ENCODE measurements at regions not wholly inside any gene's neighbourhood (a gene's known extent, or its start where the extent isn't known, plus 50 kb on each side); places are given as distances from the start of the nearest gene placed in this dataset.
"Not testable (repeated sequence)": the region's sequence is repeated elsewhere in the genome, so short reads cannot be mapped to it uniquely, and the experiment has no call there.

DNA sequence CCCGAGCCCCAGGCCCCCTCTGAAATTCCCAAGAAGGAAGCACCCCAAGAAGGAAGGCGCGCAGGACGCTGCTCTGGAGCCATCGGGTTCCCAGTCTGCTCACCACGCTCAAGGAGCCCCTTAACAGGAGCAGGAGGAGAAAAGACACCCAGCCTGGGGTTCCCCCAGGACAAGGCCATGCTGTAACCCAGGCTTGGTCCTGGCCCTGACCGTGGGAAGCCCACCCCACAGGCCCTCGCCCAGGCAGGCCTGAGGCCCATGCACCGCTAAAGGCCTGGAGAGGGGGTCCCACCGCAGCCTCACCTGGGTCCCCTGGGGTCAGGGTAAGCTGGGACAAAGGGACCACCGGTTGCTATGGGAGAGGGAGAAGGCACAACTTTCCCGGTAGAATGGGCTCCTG lies 309.3 kb downstream of the TP53TG3F start:
- TF ChIP-seq JUN (CRISPR knock-in tag; IDR thresholded peaks at IDR 0.05); CBFB (CRISPR knock-in tag; IDR thresholded peaks at IDR 0.05; ENCODE audit: low read depth); SMAD4 (CRISPR knock-in tag; IDR thresholded peaks at IDR 0.05); IRF2 (CRISPR knock-in tag; IDR thresholded peaks at IDR 0.05; ENCODE audit: borderline replicate concordance, low read depth); ESRRA (CRISPR knock-in tag; IDR thresholded peaks at IDR 0.05; ENCODE audit: borderline replicate concordance); GTF2I (CRISPR knock-in tag; conservative IDR thresholded peaks at IDR 0.05); ZNF232 (CRISPR knock-in tag; IDR thresholded peaks at IDR 0.05): not testable (repeated sequence)
- TF ChIP-seq, protein P1, sequence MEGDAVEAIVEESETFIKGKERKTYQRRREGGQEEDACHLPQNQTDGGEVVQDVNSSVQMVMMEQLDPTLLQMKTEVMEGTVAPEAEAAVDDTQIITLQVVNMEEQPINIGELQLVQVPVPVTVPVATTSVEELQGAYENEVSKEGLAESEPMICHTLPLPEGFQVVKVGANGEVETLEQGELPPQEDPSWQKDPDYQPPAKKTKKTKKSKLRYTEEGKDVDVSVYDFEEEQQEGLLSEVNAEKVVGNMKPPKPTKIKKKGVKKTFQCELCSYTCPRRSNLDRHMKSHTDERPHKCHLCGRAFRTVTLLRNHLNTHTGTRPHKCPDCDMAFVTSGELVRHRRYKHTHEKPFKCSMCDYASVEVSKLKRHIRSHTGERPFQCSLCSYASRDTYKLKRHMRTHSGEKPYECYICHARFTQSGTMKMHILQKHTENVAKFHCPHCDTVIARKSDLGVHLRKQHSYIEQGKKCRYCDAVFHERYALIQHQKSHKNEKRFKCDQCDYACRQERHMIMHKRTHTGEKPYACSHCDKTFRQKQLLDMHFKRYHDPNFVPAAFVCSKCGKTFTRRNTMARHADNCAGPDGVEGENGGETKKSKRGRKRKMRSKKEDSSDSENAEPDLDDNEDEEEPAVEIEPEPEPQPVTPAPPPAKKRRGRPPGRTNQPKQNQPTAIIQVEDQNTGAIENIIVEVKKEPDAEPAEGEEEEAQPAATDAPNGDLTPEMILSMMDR (IDR thresholded peaks at IDR 0.05) = not testable (repeated sequence)
- TF ChIP-seq, protein P2, sequence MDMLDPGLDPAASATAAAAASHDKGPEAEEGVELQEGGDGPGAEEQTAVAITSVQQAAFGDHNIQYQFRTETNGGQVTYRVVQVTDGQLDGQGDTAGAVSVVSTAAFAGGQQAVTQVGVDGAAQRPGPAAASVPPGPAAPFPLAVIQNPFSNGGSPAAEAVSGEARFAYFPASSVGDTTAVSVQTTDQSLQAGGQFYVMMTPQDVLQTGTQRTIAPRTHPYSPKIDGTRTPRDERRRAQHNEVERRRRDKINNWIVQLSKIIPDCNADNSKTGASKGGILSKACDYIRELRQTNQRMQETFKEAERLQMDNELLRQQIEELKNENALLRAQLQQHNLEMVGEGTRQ (CRISPR knock-in tag; IDR thresholded peaks at IDR 0.05) = not testable (repeated sequence)
- TF ChIP-seq, protein P3, sequence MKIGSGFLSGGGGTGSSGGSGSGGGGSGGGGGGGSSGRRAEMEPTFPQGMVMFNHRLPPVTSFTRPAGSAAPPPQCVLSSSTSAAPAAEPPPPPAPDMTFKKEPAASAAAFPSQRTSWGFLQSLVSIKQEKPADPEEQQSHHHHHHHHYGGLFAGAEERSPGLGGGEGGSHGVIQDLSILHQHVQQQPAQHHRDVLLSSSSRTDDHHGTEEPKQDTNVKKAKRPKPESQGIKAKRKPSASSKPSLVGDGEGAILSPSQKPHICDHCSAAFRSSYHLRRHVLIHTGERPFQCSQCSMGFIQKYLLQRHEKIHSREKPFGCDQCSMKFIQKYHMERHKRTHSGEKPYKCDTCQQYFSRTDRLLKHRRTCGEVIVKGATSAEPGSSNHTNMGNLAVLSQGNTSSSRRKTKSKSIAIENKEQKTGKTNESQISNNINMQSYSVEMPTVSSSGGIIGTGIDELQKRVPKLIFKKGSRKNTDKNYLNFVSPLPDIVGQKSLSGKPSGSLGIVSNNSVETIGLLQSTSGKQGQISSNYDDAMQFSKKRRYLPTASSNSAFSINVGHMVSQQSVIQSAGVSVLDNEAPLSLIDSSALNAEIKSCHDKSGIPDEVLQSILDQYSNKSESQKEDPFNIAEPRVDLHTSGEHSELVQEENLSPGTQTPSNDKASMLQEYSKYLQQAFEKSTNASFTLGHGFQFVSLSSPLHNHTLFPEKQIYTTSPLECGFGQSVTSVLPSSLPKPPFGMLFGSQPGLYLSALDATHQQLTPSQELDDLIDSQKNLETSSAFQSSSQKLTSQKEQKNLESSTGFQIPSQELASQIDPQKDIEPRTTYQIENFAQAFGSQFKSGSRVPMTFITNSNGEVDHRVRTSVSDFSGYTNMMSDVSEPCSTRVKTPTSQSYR (CRISPR knock-in tag; IDR thresholded peaks at IDR 0.05) = not testable (repeated sequence)
- TF ChIP-seq, protein P4, sequence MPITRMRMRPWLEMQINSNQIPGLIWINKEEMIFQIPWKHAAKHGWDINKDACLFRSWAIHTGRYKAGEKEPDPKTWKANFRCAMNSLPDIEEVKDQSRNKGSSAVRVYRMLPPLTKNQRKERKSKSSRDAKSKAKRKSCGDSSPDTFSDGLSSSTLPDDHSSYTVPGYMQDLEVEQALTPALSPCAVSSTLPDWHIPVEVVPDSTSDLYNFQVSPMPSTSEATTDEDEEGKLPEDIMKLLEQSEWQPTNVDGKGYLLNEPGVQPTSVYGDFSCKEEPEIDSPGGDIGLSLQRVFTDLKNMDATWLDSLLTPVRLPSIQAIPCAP (CRISPR knock-in tag; IDR thresholded peaks at IDR 0.05) = not testable (repeated sequence)
- TF ChIP-seq, protein P5, sequence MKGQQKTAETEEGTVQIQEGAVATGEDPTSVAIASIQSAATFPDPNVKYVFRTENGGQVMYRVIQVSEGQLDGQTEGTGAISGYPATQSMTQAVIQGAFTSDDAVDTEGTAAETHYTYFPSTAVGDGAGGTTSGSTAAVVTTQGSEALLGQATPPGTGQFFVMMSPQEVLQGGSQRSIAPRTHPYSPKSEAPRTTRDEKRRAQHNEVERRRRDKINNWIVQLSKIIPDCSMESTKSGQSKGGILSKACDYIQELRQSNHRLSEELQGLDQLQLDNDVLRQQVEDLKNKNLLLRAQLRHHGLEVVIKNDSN (CRISPR knock-in tag; IDR thresholded peaks at IDR 0.05) = not testable (repeated sequence)
- TF ChIP-seq, protein P6, sequence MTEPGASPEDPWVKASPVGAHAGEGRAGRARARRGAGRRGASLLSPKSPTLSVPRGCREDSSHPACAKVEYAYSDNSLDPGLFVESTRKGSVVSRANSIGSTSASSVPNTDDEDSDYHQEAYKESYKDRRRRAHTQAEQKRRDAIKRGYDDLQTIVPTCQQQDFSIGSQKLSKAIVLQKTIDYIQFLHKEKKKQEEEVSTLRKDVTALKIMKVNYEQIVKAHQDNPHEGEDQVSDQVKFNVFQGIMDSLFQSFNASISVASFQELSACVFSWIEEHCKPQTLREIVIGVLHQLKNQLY (CRISPR knock-in tag; IDR thresholded peaks at IDR 0.05) = not testable (repeated sequence)
- TF ChIP-seq, protein P7, sequence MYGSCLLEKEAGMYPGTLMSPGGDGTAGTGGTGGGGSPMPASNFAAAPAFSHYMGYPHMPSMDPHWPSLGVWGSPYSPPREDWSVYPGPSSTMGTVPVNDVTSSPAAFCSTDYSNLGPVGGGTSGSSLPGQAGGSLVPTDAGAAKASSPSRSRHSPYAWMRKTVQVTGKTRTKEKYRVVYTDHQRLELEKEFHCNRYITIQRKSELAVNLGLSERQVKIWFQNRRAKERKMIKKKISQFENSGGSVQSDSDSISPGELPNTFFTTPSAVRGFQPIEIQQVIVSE (CRISPR knock-in tag; IDR thresholded peaks at IDR 0.05; ENCODE audit: borderline replicate concordance) = not testable (repeated sequence)

All from WTC11 (cell line).